GM23248 (cell line): ENCODE measurements at regions not wholly inside any gene's neighbourhood (a gene's known extent, or its start where the extent isn't known, plus 50 kb on each side); places are given as distances from the start of the nearest gene placed in this dataset.

Source experiments
- EZH2 ChIP-seq: fragments of 200-600 bp; sonication (generic); IDR thresholded peaks from 2 replicates; pipeline ENCODE4 v1.6.1; 2018; ENCODE audit warnings: antibody characterized with exemption, mild to moderate bottlenecking; ENCODE audit not compliant: insufficient read depth, poor library complexity, severe bottlenecking
- EZH2phosphoT487 ChIP-seq: fragments of 200-600 bp; sonication (generic); IDR thresholded peaks from 2 replicates; pipeline ENCODE4 v1.6.1; 2018; ENCODE audit warnings: antibody characterized with exemption, moderate library complexity, mild to moderate bottlenecking, low read depth; ENCODE audit not compliant: insufficient read depth

DNA sequence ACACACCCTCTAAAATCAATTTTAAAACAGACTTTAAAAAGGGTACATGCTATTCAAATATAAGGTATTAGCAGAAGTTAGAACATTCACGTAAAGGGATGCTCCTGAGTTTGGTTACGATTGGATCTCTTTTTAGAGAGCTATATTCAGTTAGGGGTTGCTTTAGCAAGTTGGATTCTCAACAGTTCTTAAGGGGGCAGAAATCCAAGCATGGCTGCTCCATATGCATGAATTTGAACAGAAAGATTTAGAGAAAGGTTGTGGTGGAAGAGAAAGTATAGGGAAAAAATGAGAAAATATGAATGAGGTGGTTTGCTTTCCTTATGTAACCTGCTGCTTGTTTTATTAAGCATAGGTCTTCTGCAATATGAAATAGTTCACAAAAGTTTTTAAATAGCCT is 855.1 kb downstream of the SORCS1 start:
- TF ChIP-seq EZH2 (no peak), EZH2phosphoT487 (no peak)
